NCI-H1092 treated with DMSO at 0.1 percent for 48 hours (cell line): ENCODE measurements at regions not wholly inside any gene's neighbourhood (a gene's known extent, or its start where the extent isn't known, plus 50 kb on each side); places are given as distances from the start of the nearest gene placed in this dataset.
"Not testable (repeated sequence)": the region's sequence is repeated elsewhere in the genome, so short reads cannot be mapped to it uniquely, and the experiment has no call there.

Experiments used
- DNase-seq: peaks from one replicate; lab custom pipeline; 2025; lab: John Stamatoyannopoulos, UW

DNA sequence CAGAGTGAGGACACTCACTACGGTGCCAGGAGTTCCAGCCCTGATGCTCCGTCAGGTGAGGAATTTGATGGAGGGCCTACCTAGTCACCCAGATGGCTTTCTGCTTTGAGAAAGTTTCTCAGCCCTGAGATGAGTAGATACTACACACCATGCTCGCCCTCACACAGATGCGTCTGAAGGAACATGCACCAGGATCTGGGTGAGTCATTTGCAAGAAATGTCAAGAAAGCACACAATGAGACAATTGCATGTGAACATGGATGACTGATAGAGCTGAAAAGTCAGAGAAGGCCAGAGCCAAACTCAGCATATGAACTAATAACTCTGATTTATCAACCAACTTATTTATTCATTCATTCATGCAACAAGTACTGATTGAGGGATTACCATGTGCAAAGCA is 483.9 kb downstream of the OMA1 start:
- no peak for DNase-seq

DNA sequence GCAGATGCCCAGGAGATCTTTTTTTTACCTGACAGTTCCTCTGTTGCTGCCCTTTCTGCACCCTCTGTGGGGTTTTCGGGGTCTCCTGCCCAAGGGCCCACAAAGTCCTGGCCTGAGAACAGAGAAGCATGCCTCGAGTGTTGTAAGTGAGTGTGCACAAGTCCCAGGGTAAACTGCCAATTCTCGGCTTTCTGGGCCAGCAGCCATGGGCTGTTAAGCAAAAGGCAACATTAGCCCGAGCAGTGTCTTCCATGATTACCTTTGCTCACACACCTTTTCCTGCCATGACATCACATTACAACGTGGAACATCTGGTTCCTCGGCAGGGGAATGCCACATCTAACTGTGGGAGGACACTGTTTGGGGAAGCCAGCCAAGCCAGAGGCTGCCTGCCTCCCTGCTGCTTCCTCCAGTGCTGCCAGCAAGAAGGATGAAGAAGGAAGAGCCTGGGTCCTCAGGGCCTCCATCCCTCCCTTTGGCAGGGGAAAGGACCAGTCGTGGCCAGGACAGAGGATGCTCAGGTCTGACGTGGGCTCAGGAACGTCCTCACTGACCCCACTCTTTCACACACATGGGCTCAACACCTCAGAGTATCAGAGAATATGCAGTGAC is 485.9 kb downstream of the OMA1 start:
- no peak for DNase-seq

DNA sequence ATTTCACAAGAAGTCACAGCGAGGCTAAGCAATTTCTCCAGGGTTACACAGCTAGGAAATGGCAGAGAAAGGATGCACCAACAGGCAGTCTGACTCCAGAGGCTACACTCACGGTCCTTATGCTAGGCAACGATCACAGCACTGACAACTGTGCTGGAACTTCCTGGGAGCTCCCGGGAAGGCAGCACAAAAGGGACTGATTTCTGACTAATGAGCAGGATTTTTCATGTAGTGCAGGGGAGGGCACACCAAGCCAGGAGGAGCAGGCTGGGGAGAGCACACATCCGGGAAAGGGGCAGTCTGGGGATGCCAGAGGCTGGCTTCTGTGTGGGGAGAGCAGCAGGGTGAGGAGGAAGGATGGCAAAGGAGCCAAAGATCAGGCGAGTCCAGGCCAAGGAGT is 486.7 kb downstream of the OMA1 start:
- no peak for DNase-seq

DNA sequence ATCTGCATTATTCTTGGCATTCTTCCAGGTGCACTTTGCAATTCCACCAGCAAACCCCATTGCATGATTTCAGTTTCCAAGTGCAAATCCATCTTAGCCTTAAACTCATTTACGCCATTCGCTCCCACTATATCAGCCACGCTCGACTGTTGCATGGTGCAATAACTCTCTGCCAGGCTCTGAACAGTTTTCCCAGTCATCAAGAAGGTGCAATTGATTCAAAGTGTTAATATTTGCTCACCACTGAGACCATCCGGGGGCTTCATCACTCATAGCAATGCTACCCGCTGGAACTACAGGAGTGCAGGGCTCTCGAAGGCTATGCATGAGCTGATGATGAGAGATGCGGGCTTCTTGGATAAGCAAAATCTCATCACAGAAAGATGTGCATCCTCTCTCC is 488.2 kb downstream of the OMA1 start:
- DNase-seq = no peak

DNA sequence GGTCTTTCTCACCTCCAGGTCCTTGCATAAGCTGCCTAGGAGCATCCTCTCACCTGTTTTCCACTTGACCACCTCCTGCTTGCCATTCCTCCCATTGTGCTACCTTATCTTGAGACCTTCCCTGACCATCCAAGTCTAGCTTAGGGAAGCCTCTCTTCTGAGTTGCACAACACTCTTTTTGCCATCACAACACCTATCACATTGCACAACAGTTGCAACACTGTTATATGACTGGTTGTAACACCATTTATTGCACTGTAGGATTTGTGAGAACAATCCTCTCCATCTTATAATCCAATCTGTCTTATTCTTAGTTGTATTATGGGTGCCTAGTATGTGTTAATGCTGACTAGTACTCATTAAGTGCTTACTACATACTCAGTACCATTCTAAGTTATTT is 488.7 kb downstream of the OMA1 start:
- DNase-seq = no peak

DNA sequence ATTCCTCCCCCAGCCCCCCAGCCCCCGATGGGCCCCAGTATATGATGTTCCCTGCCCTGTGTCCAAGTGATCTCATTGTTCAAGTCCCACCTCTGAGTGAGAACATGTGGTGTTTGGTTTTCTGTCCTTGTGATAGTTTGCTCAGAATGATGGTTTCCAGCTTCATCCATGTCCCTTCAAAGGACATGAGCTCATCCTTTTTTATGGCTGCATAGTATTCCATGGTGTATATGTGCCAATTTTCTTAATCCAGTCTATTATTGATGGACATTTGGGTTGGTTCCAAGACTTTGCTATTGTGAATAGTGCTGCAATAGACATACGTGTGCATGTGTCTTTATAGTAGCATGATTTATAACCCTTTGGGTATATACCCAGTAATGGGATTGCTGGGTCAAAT is 495.3 kb downstream of the OMA1 start:
- not testable (repeated sequence) for DNase-seq

DNA sequence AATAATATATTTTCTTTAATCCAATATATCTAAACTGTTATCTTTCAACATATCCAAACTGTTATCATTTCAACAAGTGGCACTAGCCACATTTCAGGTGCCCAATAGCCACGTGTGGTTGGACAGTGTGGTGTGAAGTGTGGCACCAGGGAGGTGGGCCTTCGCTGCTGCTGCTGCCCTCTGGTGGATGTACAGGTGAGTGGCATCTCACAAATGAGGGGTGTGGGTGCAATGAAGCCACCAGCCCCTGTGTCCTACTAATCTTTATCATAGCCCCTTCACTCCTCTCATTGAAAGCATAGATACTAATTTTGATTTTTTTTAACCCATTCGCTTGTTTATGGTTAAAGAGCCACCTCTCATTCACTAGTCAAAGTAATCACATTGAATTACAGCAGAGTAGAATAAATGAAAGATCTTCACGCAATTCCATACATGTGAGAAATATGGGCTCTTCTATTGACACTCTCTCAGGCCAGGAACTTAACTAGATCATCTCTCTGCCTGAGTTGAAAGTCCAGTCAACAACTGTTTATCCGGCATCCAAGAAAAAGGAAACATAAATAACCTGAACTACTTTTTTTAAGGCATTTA is 499.2 kb downstream of the OMA1 start:
- DNase-seq = no peak

DNA sequence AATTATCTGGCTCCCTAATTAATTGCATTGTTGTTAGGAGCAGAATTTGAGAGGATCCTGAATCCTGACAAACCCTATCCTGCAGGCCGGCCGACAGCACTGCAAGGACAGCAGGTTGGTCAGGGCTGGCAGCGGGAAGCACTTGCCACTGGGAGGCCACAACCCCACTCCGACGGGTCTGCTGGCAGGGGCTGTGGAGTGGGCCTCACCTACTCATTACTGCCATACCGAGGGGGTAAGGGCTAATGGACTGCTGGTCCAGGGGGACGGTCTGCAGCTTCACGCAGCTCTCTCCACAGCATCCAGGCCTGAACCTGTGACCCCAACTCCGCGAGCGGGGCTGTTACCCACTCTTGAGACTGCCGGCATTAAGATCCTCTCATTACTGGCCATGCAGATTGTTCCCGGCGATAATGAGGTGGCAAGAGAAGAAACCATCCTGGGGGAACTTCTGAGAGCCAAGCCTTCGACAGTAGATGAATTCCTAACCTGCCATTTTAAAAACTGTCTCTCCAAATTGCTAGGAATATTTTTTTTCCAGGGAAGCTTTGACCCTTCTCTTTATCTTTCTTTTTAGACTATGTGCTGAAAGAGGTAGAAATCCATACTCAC is 501.3 kb downstream of the OMA1 start:
- DNase-seq = no peak

DNA sequence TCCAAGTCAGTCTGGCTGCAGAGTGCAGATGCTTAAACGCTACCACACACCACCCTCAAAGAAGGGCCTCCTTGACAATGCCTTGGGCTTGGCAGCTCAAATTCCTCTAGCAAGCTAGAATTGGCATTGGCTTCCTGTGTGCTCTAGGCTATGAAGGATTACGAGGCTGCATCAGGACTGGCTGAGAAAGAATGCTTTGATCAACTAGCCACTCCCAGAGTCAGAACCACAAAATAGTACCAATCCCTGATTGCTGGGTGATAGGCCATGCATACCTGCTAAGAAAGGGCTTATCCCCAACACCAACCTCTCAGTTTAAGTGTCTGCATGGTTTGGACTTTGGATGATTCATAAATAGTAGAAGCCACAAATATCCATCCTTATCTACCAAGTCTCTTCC is 504.9 kb downstream of the OMA1 start:
- DNase-seq = no peak

DNA sequence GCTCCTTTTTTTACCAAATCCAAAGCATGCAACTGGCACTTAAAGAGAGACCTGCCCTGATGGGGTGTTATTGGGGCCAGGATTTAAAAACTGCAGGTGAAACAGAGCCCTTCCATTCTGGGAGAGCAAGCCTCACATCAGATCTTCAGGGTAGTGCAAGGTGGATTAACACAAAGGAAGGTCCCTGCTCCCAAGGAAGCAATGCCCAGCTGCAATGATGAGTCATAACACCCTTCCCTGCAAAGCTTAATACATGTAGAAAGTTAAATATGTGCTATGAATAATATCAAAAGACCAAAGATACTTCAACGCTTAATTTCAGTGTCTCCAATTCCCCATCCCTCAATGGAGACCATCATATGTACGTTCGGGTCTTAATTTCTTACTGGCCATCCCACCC is 508.0 kb downstream of the OMA1 start:
- no peak for DNase-seq

DNA sequence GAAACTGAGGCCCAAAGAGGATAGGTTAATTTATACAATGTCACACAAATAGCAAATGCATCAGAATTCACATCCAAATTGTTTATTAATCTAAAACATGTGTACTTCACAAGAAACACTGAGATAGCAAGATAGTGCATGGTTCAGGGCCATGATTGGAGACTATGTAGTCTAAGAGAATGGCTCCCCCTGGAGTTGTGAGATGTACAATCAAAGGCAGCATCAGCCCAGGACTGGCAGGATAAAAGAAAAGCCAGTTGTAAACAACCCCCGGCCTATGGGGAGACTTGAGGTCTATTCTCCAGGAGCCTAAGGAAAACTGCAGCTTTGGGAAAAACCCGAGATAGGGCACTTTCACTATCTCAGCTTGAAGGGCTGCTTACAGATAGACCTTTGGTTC is 511.0 kb downstream of the OMA1 start:
- DNase-seq = peak; percentile 12

DNA sequence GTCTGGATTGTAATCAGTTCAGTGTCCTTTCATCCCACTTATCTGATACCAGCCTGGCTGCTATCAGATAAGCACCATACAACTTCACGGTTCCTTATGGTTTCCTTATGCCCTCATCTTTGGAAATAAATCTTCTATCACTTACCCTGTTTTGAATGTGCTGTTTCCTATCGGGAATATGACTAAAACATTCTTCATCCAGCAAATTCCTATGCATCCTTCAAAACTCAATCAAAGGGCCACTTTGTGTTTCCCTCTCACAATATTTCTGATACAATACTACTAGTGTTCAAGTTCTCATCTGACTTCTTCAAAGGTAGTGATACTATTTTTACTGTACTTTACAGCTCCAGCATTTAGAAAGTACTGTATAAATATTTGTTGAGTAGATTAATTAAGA is 513.2 kb downstream of the OMA1 start:
- no peak for DNase-seq

DNA sequence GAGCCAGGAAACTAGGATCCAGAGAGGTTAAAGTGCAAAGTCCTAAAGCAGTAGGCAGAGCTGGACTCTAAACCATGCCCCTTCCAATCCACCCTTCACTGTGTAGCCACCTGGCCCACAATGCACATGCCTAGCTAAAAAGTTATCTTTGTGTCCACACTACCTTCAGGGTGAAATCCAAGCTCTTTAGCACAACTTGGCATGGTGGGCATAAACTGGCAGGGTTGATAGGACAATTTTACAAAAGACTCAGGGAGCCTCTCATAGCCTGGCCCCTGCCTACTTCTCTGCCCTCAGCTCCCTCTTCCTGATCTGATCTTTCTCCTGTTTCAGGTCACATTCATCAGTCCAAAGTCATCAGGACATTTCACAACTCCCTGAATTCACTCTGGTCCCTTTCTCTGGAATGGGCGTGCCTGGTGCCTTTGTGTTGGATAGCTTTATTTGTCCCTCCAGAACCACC is 513.9 kb downstream of the OMA1 start:
- DNase-seq = no peak

DNA sequence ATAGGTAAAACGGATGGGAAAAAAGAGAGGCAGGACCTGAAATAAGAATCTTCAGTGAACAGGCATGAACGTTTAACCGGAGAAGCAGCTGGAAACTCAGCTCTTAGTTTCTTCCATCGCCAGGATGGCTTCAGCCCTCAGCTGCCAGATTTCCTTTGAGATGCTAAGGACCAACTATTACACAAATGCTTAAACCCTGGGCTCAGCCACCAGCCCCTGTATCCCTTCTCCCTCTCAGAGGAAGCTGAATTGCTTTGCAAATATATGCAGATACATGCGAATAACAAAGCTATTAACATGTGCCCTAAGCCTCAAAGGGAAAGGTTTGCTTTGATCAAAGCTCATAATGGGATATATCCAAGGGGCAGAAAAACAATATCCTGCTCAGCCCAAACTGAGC is 515.1 kb downstream of the OMA1 start:
- DNase-seq = no peak

DNA sequence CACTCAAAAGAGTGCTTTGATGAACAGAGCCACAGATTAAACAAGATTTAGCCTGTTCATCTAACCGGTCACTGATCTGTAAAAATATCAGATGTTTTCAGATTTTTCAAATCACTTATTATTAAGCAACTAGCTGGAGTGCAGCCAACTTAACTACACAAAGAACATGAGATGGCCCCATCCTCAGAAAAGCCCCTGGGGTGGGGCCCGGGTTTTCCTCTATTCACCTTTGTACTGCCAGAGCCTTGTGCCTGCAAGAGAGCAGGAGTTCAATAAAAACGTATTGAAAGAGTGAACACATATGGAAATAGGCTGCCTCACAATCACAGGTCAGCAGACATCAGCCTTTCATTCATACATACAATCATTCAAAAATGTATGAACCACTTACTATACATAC is 516.1 kb downstream of the OMA1 start:
- no peak for DNase-seq

DNA sequence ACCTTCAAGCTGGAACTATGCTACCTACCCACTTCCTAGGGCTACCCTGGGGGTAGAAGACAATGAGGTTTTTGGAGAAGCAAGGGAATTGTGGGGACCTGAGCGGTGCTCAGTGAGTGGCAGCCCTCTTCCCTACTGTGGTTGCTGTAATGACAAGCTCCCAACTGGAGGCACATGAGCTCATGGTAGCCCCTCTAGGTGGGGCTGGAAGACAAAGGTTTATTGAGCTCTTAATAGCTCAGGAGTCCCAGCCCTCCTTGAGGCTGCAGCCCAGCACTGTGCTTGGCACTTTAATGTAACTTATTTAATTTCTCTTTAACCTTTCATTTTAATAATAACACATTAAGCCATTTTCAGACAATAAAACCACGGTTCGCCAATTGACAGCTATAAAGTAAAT is 528.9 kb downstream of the OMA1 start:
- no peak for DNase-seq

DNA sequence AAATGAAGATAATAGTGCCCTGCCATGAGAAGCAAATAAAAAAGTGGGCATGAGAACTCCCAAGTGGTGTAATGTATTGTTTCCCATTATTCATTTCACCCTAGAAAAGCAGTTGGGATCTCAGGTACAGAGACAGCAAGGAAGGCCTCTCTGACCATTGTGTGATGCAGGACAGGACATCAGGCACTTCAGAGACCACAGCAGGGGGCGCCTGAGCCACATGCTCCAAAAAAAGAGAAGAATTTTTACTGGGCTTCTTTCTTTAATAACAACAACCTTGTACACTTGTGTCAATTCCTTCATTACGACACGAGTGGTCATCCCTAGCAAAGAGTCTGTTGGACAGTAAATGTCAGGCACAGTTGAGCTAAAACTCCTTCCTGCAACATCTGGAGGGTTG is 533.3 kb downstream of the OMA1 start:
- DNase-seq = no peak

DNA sequence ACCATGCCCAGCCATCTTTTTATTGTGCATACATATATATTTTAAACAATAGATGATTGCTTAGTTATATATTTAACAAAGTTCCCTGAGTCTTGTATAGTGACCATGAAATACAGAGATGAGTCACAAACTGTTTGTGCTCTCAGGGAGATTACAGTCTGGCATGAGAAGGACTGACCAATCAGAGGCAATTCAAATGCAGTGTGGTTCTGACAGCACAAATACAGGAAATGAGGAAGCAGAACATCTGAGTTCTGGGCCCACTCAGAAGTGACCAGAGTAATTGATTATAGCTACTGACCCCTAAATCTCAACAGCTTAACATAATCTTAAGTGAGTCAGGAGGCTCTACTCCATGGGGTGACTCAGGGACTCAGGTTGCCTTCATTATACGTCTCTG is 534.5 kb downstream of the OMA1 start:
- no peak for DNase-seq

DNA sequence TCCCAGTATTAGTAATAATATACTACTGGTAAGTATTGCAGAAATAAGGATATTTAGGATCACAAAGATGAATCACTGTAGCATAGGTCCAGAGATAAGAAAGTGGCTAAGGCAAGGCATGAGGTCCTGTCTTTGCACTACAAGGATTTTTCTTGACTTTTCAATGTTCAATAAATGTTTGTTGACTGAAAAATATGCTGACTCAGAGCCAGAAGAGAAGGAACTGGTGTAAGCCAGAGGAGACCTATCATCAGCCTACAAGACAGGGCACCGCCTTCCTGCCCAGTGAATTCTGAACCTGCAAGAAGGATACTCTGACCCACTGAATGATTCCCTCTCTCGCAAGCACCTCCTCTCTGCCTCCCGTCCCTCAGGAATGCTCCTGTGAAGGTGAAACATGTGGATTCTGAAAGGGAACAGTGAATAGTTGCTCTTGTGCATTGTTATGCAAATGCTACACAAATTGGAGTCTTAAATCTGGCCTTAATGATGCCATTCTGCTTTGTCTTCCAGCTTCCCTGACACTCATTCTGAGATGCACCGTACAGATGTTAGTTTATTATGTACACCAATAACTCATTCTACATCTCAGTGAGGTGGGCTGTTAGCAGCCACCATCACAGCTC is 540.0 kb downstream of the OMA1 start:
- no peak for DNase-seq

DNA sequence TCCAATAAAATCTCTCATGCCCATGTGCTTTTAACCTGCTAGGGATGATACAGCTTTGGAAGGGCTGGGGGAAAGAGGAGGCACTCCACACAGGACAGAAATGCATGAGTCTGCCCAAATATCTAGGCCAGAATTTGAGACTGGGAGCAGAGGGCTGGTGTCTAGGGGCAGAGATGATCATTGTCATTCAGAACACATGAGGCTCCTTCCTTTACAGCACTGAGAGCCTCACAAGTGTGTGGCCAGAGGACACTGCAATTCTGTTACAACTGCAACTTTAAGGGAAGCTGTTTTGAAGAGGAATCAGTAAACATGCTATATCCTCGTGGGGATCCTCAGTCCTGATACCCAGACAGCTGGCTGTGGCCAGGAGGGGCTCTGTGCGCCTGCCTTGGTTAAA is 541.3 kb downstream of the OMA1 start:
- DNase-seq = no peak

DNA sequence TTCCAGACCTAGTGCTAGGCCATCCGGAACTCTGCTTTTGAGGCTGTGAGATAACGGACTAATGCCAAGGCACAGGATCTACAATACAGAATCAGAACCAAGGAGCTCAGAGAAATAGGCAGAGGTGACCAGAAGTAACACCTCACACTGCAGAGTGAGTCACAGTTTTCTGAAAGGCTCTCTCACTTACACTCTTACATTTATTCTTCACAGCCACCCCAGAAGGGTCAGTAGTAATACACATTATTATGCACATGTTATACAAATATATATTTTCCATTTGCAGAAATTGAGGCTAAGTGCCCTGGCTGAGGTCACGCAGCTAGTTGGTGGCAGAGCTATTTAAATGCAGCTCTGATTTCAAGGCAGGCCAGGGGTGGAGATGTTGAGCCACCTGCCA is 542.5 kb downstream of the OMA1 start:
- DNase-seq = no peak

DNA sequence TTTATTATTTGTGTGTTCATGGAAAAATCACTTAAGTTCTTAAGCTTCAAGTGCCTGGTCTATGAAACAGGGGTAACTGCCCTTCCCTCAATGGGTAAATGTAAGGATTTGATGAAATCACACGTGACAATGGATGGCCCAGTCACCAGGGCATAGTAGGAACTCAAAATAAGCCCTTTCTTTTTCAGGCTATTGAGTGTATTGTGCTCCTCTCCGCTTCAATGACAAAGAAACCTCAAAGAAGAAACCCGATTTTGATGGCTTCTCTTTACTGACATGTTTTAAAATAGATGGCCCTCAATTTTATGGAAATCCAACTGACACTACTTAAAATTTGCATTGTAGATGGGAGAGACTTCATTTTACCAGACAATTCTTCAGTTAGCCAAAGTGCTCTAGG is 543.5 kb downstream of the OMA1 start:
- DNase-seq = no peak

DNA sequence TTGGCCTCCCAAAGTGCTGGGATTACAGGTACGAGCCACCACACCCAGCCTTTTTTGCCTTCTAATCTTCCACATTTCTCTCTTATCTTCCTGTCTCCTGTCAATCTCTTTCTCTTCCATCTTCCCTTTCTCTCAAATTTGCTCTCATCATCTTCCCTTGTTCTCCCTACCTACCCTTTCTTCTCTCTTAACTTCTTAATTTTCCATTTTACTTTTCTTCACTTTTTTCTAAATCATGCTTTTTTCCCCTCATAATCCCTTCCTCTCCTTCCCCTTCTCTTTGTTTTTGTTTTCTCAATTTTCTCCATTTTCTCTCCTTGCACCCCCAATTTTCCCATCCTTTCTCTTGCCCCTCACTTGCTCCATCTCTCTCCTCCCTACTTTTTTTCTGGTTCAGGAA is 545.7 kb downstream of the OMA1 start:
- no peak for DNase-seq

DNA sequence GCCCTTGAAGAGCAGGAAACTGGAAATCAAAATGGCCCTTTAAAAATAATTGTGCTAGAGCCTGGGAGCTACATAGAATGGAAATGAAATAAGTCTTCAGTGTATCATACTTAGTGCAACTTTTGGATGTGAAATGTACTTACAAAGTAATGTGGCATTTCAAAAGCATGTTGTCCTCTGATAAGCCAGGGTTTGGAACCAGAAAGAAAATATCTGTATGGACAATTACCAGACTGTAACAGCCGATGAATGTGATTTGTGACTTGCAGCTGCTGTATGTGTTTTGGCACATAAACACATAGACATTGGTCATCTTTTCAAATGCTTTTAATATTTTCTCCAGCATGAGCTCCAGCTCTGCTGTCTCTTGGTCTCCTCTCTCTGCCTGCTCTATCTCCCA is 546.4 kb downstream of the OMA1 start:
- DNase-seq = no peak
